ENCODE measurements at regions not wholly inside any gene's neighbourhood (a gene's known extent, or its start where the extent isn't known, plus 50 kb on each side); places are given as distances from the start of the nearest gene placed in this dataset.
"Not testable (repeated sequence)": the region's sequence is repeated elsewhere in the genome, so short reads cannot be mapped to it uniquely, and the experiment has no call there.

- Histone ChIP-seq H3K4me1 (ENCODE audit: insufficient read depth, low read length, poor library complexity, severe bottlenecking) (no peaks in the 10 kb centered on the region), H3K9me3 (ENCODE audit: low read depth, low read length, poor library complexity, severe bottlenecking) (no peaks in the 10 kb centered on the region), H3K27ac (ENCODE audit: low read depth, low read length, poor library complexity, severe bottlenecking) (no peak overlapping the region), H3K27me3 (replicated peaks; ENCODE audit: insufficient read depth, low read depth, low read length, poor library complexity) (no peaks in the 10 kb centered on the region), H3K4me3 (ENCODE audit: low read depth, low read length, poor library complexity, severe bottlenecking) (no peak overlapping the region), H3K36me3 (ENCODE audit: insufficient read depth, low read length, poor library complexity, severe bottlenecking) (no peaks in the 10 kb centered on the region)
- no TSS peak for BruUV-seq (replicated peaks)
- no peak for DNase-seq (ENCODE audit: low spot score)
- no peak for TF ChIP-seq EZH2 (IDR thresholded peaks at IDR 0.05; ENCODE audit: borderline replicate concordance, low read depth, low read length, poor library complexity, severe bottlenecking)
- TF ChIP-seq CTCF (conservative IDR thresholded peaks at IDR 0.05; ENCODE audit: low read depth, low read length), result no peak
- ChIA-PET POLR2A (ENCODE audit: low non-redundant PET) (no interaction called here), CTCF (no interaction called here)
- intact Hi-C loops (cut with micrococcal nuclease; ENCODE audit: unreplicated experiment), result no loop called here
Measured at GRCh38 chr4:72875545-72875944, 194.0 kb downstream of the COX18 start.

- Histone ChIP-seq H3K36me3 (ENCODE audit: insufficient read depth, low read length, poor library complexity, severe bottlenecking) (no peaks in the 10 kb centered on the region), H3K9me3 (ENCODE audit: low read depth, low read length, poor library complexity, severe bottlenecking) (no peaks in the 10 kb centered on the region), H3K4me3 (ENCODE audit: low read depth, low read length, poor library complexity, severe bottlenecking) (no peak overlapping the region), H3K27me3 (replicated peaks; ENCODE audit: insufficient read depth, low read depth, low read length, poor library complexity) (no peaks in the 10 kb centered on the region), H3K4me1 (ENCODE audit: insufficient read depth, low read length, poor library complexity, severe bottlenecking) (no peaks in the 10 kb centered on the region), H3K27ac (ENCODE audit: low read depth, low read length, poor library complexity, severe bottlenecking) (no peak overlapping the region)
- no TSS peak for BruUV-seq (replicated peaks)
- intact Hi-C loops (cut with micrococcal nuclease; ENCODE audit: unreplicated experiment), result no loop called here
- no peak for DNase-seq (ENCODE audit: low spot score)
- TF ChIP-seq EZH2 (IDR thresholded peaks at IDR 0.05; ENCODE audit: borderline replicate concordance, low read depth, low read length, poor library complexity, severe bottlenecking), result no peak
- TF ChIP-seq CTCF (conservative IDR thresholded peaks at IDR 0.05; ENCODE audit: low read depth, low read length), result no peak
- ChIA-PET POLR2A (ENCODE audit: low non-redundant PET) (no interaction called here), CTCF (no interaction called here)
Measured at GRCh38 chr4:72875138-72875537, 194.4 kb downstream of the COX18 start.

- CTCF ChIA-PET, result no interaction called here
- TF ChIP-seq CTCF (conservative IDR thresholded peaks at IDR 0.05; ENCODE audit: low read depth, low read length), result no peak
- no peak for TF ChIP-seq EZH2 (IDR thresholded peaks at IDR 0.05; ENCODE audit: borderline replicate concordance, low read depth, low read length, poor library complexity, severe bottlenecking)
- H3K27ac ChIP-seq (ENCODE audit: low read depth, low read length, poor library complexity, severe bottlenecking), result no peak overlapping the region
- POLR2A ChIA-PET (ENCODE audit: low non-redundant PET), result no interaction called here
- H3K27me3 ChIP-seq (replicated peaks; ENCODE audit: insufficient read depth, low read depth, low read length, poor library complexity), result no peaks in the 10 kb centered on the region
- no peaks in the 10 kb centered on the region for H3K9me3 ChIP-seq (ENCODE audit: low read depth, low read length, poor library complexity, severe bottlenecking)
- no peaks in the 10 kb centered on the region for H3K36me3 ChIP-seq (ENCODE audit: insufficient read depth, low read length, poor library complexity, severe bottlenecking)
- no peak overlapping the region for H3K4me3 ChIP-seq (ENCODE audit: low read depth, low read length, poor library complexity, severe bottlenecking)
- intact Hi-C loops (cut with micrococcal nuclease; ENCODE audit: unreplicated experiment), result no loop called here
- no peak for DNase-seq (ENCODE audit: low spot score)
- BruUV-seq (replicated peaks), result no TSS peak
- no peaks in the 10 kb centered on the region for H3K4me1 ChIP-seq (ENCODE audit: insufficient read depth, low read length, poor library complexity, severe bottlenecking)
Measured at GRCh38 chr4:72864898-72865297, 204.6 kb downstream of the COX18 start.

- DNase-seq (ENCODE audit: low spot score); H3K27me3 ChIP-seq (replicated peaks; ENCODE audit: insufficient read depth, low read depth, low read length, poor library complexity); H3K4me1 ChIP-seq (ENCODE audit: insufficient read depth, low read length, poor library complexity, severe bottlenecking); intact Hi-C loops (cut with micrococcal nuclease; ENCODE audit: unreplicated experiment); H3K9me3 ChIP-seq (ENCODE audit: low read depth, low read length, poor library complexity, severe bottlenecking); H3K4me3 ChIP-seq (ENCODE audit: low read depth, low read length, poor library complexity, severe bottlenecking); H3K36me3 ChIP-seq (ENCODE audit: insufficient read depth, low read length, poor library complexity, severe bottlenecking); CTCF ChIA-PET; H3K27ac ChIP-seq (ENCODE audit: low read depth, low read length, poor library complexity, severe bottlenecking); BruUV-seq (replicated peaks); POLR2A ChIA-PET (ENCODE audit: low non-redundant PET): not testable (repeated sequence)
Measured at GRCh38 chr4:72864277-72864676, 205.2 kb downstream of the COX18 start.
